Ishikawa (cell line): ENCODE measurements at regions not wholly inside any gene's neighbourhood (a gene's known extent, or its start where the extent isn't known, plus 50 kb on each side); places are given as distances from the start of the nearest gene placed in this dataset.

Source experiments
- CEBPB ChIP-seq: IDR thresholded peaks from 2 replicates; pipeline ENCODE4 v1.6.1; 2012
- EP300 ChIP-seq: IDR thresholded peaks from 2 replicates; pipeline ENCODE4 v1.6.1; 2012; ENCODE audit warnings: borderline replicate concordance
- RAD21 ChIP-seq: IDR thresholded peaks from 2 replicates; pipeline ENCODE4 v1.6.1; 2012; ENCODE audit warnings: low read depth
- TAF1 ChIP-seq: IDR thresholded peaks from 2 replicates; pipeline ENCODE4 v1.6.1; 2012; ENCODE audit warnings: low read depth, mild to moderate bottlenecking
- TCF12 ChIP-seq: IDR thresholded peaks from 2 replicates; pipeline ENCODE4 v1.6.1; 2012; ENCODE audit warnings: low read depth
- TEAD4 ChIP-seq: IDR thresholded peaks from 2 replicates; pipeline ENCODE4 v1.6.1; 2012
- YY1 ChIP-seq: IDR thresholded peaks from 2 replicates; pipeline ENCODE4 v1.6.1; 2012; ENCODE audit warnings: low read depth
- TF ChIP-seq, protein P1 (sequence below): IDR thresholded peaks from 2 replicates; pipeline ENCODE4 v1.6.1; 2012; ENCODE audit warnings: low read depth, mild to moderate bottlenecking
- TF ChIP-seq, protein P2 (sequence below): IDR thresholded peaks from 2 replicates; pipeline ENCODE4 v1.6.1; 2012

DNA sequence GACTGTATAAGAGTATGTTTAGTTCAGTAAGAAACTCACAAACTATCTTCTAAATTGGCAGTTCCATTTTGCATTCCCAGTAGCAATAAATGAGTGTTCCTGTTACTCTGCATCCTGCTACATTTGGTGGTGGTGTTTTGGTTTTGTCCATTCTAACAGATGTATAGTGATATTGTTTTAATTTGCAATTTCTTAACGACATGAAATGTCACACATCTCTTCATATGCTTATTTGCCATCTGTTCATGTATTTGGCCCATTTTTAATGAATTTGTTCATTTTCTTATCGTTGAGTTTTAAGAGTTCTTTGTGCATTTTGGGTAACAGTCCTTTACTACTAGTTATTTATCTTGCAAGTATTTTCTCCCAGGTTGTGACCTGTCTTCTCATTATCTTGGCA lies 232.2 kb downstream of the TMA16 start:
- no peak for TF ChIP-seq TEAD4
- TF ChIP-seq, protein P1, sequence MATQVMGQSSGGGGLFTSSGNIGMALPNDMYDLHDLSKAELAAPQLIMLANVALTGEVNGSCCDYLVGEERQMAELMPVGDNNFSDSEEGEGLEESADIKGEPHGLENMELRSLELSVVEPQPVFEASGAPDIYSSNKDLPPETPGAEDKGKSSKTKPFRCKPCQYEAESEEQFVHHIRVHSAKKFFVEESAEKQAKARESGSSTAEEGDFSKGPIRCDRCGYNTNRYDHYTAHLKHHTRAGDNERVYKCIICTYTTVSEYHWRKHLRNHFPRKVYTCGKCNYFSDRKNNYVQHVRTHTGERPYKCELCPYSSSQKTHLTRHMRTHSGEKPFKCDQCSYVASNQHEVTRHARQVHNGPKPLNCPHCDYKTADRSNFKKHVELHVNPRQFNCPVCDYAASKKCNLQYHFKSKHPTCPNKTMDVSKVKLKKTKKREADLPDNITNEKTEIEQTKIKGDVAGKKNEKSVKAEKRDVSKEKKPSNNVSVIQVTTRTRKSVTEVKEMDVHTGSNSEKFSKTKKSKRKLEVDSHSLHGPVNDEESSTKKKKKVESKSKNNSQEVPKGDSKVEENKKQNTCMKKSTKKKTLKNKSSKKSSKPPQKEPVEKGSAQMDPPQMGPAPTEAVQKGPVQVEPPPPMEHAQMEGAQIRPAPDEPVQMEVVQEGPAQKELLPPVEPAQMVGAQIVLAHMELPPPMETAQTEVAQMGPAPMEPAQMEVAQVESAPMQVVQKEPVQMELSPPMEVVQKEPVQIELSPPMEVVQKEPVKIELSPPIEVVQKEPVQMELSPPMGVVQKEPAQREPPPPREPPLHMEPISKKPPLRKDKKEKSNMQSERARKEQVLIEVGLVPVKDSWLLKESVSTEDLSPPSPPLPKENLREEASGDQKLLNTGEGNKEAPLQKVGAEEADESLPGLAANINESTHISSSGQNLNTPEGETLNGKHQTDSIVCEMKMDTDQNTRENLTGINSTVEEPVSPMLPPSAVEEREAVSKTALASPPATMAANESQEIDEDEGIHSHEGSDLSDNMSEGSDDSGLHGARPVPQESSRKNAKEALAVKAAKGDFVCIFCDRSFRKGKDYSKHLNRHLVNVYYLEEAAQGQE = no peak
- TF ChIP-seq, protein P2, sequence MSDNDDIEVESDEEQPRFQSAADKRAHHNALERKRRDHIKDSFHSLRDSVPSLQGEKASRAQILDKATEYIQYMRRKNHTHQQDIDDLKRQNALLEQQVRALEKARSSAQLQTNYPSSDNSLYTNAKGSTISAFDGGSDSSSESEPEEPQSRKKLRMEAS = no peak
- no peak for TF ChIP-seq CEBPB
- no peak for TF ChIP-seq RAD21
- TF ChIP-seq YY1 = no peak
- TF ChIP-seq TAF1 = no peak
- no peak for TF ChIP-seq TCF12
- no peak for TF ChIP-seq EP300
